Endothelial cell of umbilical vein (primary cell): ENCODE measurements at regions not wholly inside any gene's neighbourhood (a gene's known extent, or its start where the extent isn't known, plus 50 kb on each side); places are given as distances from the start of the nearest gene placed in this dataset.

Experiments used
- BruUV-seq: library from RNA; stranded (reverse); fragments of 400-500 nt; replicated peaks from 2 replicates; lab custom pipeline; 2021; lab: Mats Ljungman, UMichigan
- CTCF ChIA-PET: fragments of 300-600, 350-600 bp; sonication (Branson Sonifier 250); formaldehyde crosslinking; loops from one replicate; lab custom pipeline; 2021; ENCODE audit warnings: antibody characterized with exemption, inconsistent platforms; lab: Charles Lee
- POLR2A ChIA-PET: fragments of 300-600, 350-600 bp; sonication (Branson Sonifier 250); formaldehyde crosslinking; loops from one replicate; lab custom pipeline; 2021; ENCODE audit warnings: antibody characterized with exemption, inconsistent platforms; lab: Charles Lee
- DNase-seq: peaks from one replicate; pipeline ENCODE4 v3.0.0-alpha.2; 2011; ENCODE audit warnings: low read depth, low spot score
- FAIRE-seq: peaks from 2 replicates; lab custom pipeline; 2011; peaks lifted over from hg19 to GRCh38; lab: Jason Lieb, UNC
- H2AFZ ChIP-seq: 2 replicates; pipeline ENCODE4 v1.6.0; 2012; ENCODE audit warnings: low read depth, low read length, control low read depth, inconsistent platforms
- H3K27ac ChIP-seq: 2 replicates; pipeline ENCODE4 v1.5.1; 2011; ENCODE audit warnings: low read depth, mild to moderate bottlenecking, control low read depth, low read length, moderate library complexity; ENCODE audit not compliant: insufficient read depth
- H3K27me3 ChIP-seq, 2 experiments: 2 replicates each; pipeline versions ENCODE4 v1.6.0 to v1.6.1; 2011; ENCODE audit warnings: low read length in 2 of 2, mixed read lengths in 1 of 2; ENCODE audit not compliant: control insufficient read depth in 2 of 2, insufficient read depth in 2 of 2
- H3K36me3 ChIP-seq, 2 experiments: 2 replicates in 1 of 2; 3 replicates in 1 of 2; pipeline ENCODE4 v1.5.1; 2011; ENCODE audit warnings: low read length in 2 of 2, mild to moderate bottlenecking in 1 of 2, moderate library complexity in 1 of 2; ENCODE audit not compliant: control insufficient read depth in 2 of 2, insufficient read depth in 2 of 2; ENCODE audit errors: extremely low read depth in 1 of 2
- H3K4me1 ChIP-seq: 3 replicates; pipeline ENCODE4 v1.5.1; 2011; ENCODE audit warnings: mild to moderate bottlenecking, low read length; ENCODE audit not compliant: control insufficient read depth, insufficient read depth; ENCODE audit errors: extremely low read depth
- H3K4me2 ChIP-seq: 2 replicates; pipeline ENCODE4 v1.6.1; 2011; ENCODE audit warnings: low read length, control low read depth, mixed read lengths; ENCODE audit not compliant: insufficient read depth
- H3K4me3 ChIP-seq, 3 experiments: fragments of 200-600 bp in 1 of 3; sonication (generic), shearing (Covaris generic) in 1 of 3; replicated peaks in 1 of 3; 2 replicates each; pipeline ENCODE4 v1.5.1; 2011 to 2016; ENCODE audit warnings: control low read depth in 3 of 3, low read length in 3 of 3, mild to moderate bottlenecking in 2 of 3, inconsistent platforms in 1 of 3, low read depth in 1 of 3, moderate library complexity in 1 of 3; ENCODE audit not compliant: insufficient read depth in 1 of 3
- H3K79me2 ChIP-seq: 2 replicates; pipeline ENCODE4 v1.6.0; 2012; ENCODE audit warnings: low read length, inconsistent platforms; ENCODE audit not compliant: control insufficient read depth, insufficient read depth
- H3K9ac ChIP-seq: replicated peaks from 2 replicates; pipeline ENCODE3; 2011; ENCODE audit warnings: low read length, control low read depth; ENCODE audit not compliant: insufficient read depth; ENCODE audit errors: extremely low read depth
- H3K9me1 ChIP-seq: replicated peaks from 3 replicates; pipeline ENCODE4 v1.6.0; 2011; ENCODE audit warnings: mild to moderate bottlenecking, low read length; ENCODE audit not compliant: control insufficient read depth, insufficient read depth; ENCODE audit errors: extremely low read depth
- H3K9me3 ChIP-seq: replicated peaks from 2 replicates; pipeline ENCODE4 v1.5.1; 2012; ENCODE audit warnings: low read length, inconsistent platforms; ENCODE audit not compliant: control insufficient read depth, insufficient read depth
- H4K20me1 ChIP-seq: replicated peaks from 2 replicates; pipeline ENCODE3; 2011; ENCODE audit warnings: mild to moderate bottlenecking, low read length; ENCODE audit not compliant: control insufficient read depth, insufficient read depth; ENCODE audit errors: extremely low read depth
- EZH2 ChIP-seq: IDR thresholded peaks from 2 replicates; pipeline ENCODE4 v1.6.1; 2012; ENCODE audit warnings: borderline replicate concordance, low read depth, mild to moderate bottlenecking, moderate library complexity, low read length, inconsistent platforms; ENCODE audit not compliant: severe bottlenecking
- FOS ChIP-seq: IDR thresholded peaks from 2 replicates; pipeline ENCODE4 v1.6.1; 2011; ENCODE audit warnings: mild to moderate bottlenecking, low read length, moderate library complexity, borderline replicate concordance; ENCODE audit not compliant: insufficient read depth
- GATA2 ChIP-seq: IDR thresholded peaks from 2 replicates; pipeline ENCODE4 v1.7.0; 2011; ENCODE audit warnings: low read depth, mild to moderate bottlenecking, moderate library complexity, mixed read lengths, low read length; ENCODE audit not compliant: insufficient read length, insufficient read depth
- JUN ChIP-seq: IDR thresholded peaks from 2 replicates; pipeline ENCODE4 v1.6.1; 2011; ENCODE audit warnings: borderline replicate concordance, low read depth; ENCODE audit not compliant: insufficient read length, insufficient read depth
- MYC ChIP-seq: IDR thresholded peaks from one replicate; pipeline ENCODE4 v1.6.1; 2011; ENCODE audit warnings: mild to moderate bottlenecking, low read depth, low read length
- POLR2A ChIP-seq: IDR thresholded peaks from 2 replicates; pipeline ENCODE4 v1.6.1; 2012; ENCODE audit warnings: low read depth, mild to moderate bottlenecking, control low read depth, low read length
- POLR2AphosphoS5 ChIP-seq: IDR thresholded peaks from 2 replicates; pipeline ENCODE4 v1.6.1; 2012; ENCODE audit warnings: low read depth, mild to moderate bottlenecking, control low read depth, low read length, moderate library complexity; ENCODE audit not compliant: insufficient read depth
- dilution Hi-C: fragments of 300-500 bp; cut with MboI; formaldehyde crosslinking; loops from one replicate; pipeline ENCODE4 v1.15.0; 2019; ENCODE audit warnings: low sequenced_read_pairs; ENCODE audit not compliant: extremely low pct_ligation_motif_present
- intact Hi-C: fragments of 100-400 bp; cut with micrococcal nuclease; formaldehyde crosslinking; loops from one replicate; pipeline ENCODE4 v1.10.0; 2022
- TF ChIP-seq, protein P1 (sequence below), 2 donors: IDR thresholded peaks; 1 replicate in 1 of 2; 2 replicates in 1 of 2; pipeline ENCODE4 v1.5.1; 2011; ENCODE audit warnings: low read length in 2 of 2, mild to moderate bottlenecking in 2 of 2, moderate library complexity in 2 of 2, control low read depth in 1 of 2, inconsistent platforms in 1 of 2, low read depth in 1 of 2; ENCODE audit not compliant: insufficient read depth in 1 of 2; ENCODE audit errors: extremely low read depth in 1 of 2
- TF ChIP-seq, protein P2 (sequence below): IDR thresholded peaks from 2 replicates; pipeline ENCODE4 v1.6.1; 2011; ENCODE audit not compliant: insufficient read depth, insufficient read length

- no TSS peak for BruUV-seq
- CTCF ChIA-PET = no interaction called here
- Histone ChIP-seq H3K27ac (no peak overlapping the region), H3K4me1 (no peaks in the 10 kb centered on the region), H3K36me3 (no peaks in the 10 kb centered on the region), H4K20me1 (no peaks in the 10 kb centered on the region), H3K4me3 (no peak overlapping the region), H3K27me3 (no peaks in the 10 kb centered on the region), H3K9ac (no peak overlapping the region), H3K79me2 (no peaks in the 10 kb centered on the region), H3K9me1 (no peaks in the 10 kb centered on the region), H3K9me3 (no peaks in the 10 kb centered on the region), H2AFZ (no peak overlapping the region), H3K4me2 (no peak overlapping the region)
- DNase-seq (no peak), FAIRE-seq (no peak)
- POLR2A ChIA-PET = no interaction called here
- intact Hi-C loops (no loop called here), dilution Hi-C loops (no loop called here)
- no peak for TF ChIP-seq POLR2AphosphoS5
- no peak for TF ChIP-seq MYC
- TF ChIP-seq, protein P1, sequence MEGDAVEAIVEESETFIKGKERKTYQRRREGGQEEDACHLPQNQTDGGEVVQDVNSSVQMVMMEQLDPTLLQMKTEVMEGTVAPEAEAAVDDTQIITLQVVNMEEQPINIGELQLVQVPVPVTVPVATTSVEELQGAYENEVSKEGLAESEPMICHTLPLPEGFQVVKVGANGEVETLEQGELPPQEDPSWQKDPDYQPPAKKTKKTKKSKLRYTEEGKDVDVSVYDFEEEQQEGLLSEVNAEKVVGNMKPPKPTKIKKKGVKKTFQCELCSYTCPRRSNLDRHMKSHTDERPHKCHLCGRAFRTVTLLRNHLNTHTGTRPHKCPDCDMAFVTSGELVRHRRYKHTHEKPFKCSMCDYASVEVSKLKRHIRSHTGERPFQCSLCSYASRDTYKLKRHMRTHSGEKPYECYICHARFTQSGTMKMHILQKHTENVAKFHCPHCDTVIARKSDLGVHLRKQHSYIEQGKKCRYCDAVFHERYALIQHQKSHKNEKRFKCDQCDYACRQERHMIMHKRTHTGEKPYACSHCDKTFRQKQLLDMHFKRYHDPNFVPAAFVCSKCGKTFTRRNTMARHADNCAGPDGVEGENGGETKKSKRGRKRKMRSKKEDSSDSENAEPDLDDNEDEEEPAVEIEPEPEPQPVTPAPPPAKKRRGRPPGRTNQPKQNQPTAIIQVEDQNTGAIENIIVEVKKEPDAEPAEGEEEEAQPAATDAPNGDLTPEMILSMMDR (IDR thresholded peaks at IDR 0.05; ENCODE audit: extremely low read depth in 1 of 2, insufficient read depth in 1 of 2, low read depth in 1 of 2, low read length in 2 of 2) = no peak
- no peak for TF ChIP-seq FOS
- TF ChIP-seq POLR2A = no peak
- TF ChIP-seq, protein P2, sequence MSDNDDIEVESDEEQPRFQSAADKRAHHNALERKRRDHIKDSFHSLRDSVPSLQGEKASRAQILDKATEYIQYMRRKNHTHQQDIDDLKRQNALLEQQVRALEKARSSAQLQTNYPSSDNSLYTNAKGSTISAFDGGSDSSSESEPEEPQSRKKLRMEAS = no peak
- no peak for TF ChIP-seq EZH2
- no peak for TF ChIP-seq JUN
- TF ChIP-seq GATA2 = no peak
Observed at GRCh38 chr15:69664572-69665571, 212.3 kb downstream of the RPLP1 start.
